NCI-H69 (cell line): ENCODE measurements at regions not wholly inside any gene's neighbourhood (a gene's known extent, or its start where the extent isn't known, plus 50 kb on each side); places are given as distances from the start of the nearest gene placed in this dataset.
"Not testable (repeated sequence)": the region's sequence is repeated elsewhere in the genome, so short reads cannot be mapped to it uniquely, and the experiment has no call there.

Experiments
- DNase-seq: peaks from one replicate; lab custom pipeline; 2025; lab: John Stamatoyannopoulos, UW

DNA sequence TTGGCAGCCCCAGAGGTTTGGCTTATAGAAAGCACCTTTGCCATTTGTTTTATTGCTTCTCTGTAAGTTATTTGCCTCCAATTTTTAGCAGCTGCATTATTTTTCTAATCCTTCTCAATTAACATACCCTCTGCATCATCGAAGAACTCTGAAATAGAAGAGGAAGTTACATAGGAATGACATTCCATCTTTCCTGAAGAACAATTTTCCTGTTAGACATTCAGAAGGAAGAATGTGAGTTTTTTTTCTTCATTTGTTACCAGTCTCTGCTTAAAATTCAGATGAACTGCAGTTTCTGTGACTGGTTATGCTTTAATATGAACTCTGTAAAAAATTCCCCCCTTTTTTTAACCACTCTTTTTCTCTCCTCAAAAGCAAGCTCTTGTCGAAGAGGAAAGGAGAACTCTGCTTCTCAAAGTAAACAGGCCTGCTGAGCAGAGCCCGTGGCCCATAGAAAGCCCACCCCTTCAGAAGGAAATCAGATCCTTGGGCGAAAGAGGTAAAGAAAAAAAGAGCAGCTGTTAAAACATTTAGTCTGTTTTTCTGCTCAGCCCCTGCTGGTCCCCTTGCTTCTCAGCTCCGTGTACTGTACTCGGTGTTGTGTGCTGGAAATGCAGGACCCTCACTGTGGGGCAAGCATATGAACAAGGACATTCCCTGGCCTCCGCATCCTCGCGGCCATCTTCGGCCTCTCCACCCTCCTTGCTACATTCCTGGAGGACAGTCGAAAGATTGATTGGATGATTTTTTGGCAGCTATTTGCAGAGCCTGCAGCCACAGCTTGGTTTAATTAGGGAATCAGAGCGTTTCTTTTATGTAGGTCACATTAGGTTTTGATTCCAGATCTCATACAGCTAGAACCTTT is 164.4 kb upstream of the LRIG3 start:
- peak; percentile 94 for DNase-seq

DNA sequence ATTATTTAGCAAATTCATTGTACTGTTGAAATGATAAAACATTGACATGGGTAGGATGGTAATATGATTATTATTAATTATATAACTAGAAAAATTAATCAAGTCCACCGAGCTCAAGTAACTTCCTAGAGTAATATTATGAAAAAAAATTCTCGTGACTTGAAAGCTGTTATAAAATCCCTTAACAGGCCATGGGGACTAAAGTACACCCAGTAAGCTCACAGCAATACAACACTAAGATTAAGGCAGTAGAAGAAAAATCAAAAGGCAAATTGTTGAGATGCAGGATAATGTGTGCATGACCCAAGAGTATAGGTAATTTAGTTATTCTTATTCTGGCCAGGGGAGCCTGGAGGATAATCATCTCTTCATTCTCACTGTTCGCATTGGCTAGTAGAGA is 162.6 kb upstream of the LRIG3 start:
- no peak for DNase-seq

DNA sequence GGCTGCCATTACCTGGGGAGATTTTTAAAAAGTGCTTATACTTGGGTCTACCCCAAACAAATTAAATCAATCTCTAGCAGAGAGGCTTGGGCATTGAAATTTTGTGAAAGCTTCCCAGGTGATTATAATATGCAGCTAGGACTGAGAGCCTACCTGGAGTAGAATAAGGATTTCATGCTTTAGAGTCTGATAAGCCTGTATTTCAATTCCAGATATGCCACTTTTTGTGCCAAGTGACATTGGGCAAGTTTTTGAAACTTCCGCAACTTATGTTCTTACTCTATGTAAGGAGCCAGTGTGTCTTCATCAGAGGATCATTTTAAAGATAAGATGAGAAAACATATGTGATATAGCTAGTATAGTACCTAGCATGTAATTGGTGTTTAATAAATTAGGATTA is 159.8 kb upstream of the LRIG3 start:
- DNase-seq: no peak

DNA sequence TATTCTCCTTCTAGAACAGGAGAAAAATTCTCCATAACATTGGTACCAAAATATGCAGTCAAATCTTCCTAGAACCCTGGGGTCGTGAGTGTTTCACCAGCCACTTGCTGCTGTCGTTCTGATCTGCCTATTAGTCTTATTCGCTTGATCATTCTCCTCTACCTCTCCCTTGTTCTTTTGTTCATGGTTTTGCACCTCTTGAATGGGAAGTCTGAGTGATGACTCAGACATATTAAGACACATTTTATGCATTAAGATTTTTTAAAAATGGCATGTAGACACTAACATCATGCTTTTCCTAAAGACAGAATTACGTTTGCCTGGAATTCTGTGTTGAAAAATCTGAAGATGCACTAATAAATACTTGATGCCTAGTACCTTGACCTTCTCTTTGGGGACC is 159.2 kb upstream of the LRIG3 start:
- DNase-seq: no peak

DNA sequence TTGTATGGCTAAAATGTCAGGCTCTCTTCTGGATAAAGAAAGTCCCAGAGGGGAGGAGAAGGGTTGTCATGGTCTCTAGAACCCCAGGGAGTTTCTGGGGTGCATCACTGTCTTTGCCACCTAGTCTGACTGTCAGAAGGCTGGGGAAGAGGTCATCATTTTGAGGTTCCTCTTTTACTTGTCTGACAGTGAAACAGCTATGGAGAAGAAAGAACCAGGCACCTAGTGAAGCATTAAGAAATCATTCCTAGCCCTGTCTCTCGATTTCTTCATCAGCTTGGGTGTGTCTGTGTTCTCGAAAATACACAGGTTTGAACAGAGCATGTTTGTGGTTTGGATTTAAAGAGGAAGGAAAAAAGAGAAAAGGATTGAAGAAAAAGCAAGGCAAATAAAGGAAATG is 158.7 kb upstream of the LRIG3 start:
- DNase-seq: no peak

DNA sequence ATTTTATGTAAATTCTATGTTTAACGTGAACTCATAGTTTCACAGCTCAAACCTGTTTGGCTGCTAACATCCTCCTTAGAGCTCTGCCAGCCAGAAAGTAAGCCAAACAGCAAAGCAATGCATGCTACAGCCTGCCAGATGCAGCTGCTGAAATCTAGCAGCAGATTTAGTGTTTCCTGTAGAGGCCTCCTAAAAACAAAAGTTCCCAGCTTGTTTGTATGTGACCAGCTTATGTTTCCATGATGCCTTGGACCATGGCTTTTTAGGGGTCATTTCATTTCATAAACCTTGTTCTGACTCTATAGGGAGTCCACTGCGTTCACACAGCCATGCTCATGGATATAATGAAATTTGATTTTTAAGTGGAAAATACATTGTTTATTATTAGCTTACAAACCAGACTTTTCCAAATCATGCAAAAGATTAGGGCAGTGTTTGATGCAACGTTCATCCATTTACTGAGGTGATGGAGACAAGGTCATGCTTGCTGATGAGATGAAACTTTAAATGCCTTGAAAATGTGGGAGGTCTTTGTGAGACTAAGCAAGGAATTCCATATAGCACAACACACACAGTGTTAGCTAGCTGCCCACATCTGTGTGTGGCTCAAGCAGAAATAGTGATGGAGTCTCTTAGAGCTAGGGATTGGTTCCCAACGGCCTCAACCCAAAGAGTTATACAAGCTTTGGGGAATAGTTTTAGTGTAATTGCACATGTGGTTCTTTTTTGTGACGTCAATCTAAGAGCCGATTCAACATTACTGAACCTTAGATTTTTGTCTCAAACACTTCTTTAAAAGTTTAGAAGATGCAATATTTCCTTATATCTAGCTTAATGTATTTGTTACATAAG is 157.5 kb upstream of the LRIG3 start:
- peak; percentile 23 for DNase-seq

DNA sequence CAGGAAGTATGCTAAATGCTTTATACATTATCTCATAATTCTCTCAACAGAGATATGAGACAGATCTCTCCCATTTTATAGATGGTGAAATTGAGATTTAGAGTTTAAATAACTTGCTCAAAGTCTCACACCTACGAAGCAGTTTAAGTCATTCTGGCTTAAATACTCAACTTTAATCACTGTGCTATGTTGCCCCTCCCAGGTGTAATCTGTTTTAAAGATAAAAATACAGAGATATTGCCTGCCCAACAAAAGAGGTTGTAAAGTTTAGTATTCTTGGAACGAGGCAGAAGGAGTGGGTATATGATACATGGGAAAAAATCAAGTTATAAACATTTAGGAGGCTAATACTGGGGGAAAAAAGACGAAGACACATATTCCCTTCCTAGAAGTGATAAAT is 156.8 kb upstream of the LRIG3 start:
- DNase-seq: no peak

DNA sequence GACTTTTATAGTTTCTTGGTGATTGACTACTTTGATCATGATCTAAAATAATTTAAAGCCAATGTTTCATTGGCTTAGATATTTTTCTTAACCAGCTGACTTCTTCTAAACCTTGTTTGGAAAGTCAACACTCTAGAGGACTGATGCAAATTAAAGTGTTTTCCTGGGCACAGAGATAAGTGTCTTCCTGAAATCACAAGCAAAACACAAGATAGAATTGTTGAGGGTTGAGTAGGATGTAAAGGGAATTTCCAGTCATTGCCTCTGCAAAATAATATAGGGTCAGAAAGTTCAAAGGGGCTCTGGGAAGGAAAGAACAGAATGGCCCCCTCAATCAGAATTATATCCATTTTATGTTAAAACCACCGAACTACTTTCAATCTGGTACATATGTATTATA is 156.3 kb upstream of the LRIG3 start:
- no peak for DNase-seq

DNA sequence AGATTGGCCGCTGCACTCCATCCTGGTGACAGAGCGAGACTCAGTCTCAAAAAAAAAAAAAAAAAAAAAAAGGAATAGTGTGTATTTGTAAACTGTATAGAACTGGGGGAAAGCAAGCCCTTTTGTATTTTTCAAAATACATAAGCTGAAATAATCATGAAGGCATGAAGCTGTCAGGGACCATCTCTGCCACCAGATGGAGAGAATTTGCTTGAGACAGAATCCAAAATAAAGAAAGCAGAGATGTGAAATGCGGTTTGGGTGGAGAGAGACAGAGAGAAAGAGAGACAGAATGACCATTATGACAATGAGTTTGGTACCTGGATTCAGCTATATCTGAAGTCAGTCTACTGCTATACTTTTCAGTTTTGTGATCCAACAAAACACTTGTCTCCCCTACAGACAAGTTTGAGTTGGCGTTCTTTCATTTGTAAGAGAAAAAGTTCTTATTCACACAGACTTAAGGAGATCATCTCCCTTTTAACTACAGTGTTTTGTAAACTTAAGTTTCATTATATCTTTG is 155.7 kb upstream of the LRIG3 start:
- DNase-seq: no peak

DNA sequence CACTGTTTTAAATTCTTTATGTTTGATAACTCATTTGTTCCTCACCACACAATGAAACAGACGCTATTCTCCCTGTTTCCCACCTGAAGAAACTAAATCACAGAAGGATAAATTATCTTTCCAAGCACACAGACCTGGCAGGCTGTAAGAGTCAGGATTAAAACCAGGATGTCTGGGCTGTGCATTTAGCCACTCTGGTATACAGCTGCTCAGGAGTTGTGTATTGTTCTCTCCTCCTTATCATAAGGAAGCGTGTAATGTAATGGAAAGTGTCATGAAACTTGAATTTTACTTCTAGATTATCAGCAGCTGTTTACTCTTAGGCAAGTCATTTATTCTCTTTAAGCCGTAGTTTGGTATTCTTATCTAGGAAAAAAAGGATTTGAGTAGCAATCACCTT is 154.8 kb upstream of the LRIG3 start:
- DNase-seq: peak; percentile 23

DNA sequence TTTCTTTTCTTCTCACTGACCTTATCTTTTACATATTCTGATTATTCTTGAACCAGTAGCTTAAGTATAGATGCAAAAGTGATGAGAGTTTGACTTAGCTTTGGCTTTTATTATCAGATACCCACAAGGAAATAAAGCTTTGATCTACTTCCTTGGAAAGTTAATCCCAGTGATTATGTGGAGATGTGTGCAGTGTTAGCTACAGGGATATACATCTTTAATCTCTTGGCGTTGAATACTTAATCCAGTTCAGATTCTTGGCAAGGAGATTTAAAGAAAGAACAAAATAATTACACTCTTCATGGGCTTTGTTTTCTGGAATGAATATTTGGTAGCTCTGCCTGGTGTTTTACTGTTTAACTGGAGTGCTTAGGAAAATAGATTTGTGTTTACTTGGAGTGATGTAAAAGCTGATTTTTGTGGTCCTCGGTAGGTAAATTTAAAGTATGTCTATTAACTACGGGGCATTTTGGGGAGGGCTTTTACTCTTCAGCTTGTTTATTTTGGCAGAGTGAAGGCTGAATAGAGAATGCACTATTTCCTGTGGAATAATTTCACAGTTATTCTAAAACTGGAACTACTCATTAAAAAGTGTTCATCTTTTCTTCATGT is 150.1 kb upstream of the LRIG3 start:
- peak; percentile 67 for DNase-seq

DNA sequence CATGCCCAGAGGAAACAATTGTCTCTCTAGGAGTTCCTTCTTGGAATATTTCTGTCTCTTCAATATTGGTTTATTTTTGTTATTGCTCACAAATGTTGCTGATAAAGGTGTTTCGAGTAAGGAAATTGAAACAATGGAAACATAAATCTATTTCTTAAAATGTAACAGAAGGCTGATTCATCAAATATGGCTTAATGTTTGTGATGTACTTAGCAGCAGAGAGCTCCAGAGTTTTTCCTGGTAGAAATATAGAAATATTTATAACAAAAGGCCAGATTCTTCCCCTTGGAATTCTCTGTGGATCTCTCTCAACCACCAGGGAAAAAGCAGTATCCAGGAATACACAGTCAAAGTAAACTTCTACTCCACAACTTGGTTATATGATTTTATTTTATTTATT is 149.2 kb upstream of the LRIG3 start:
- no peak for DNase-seq

DNA sequence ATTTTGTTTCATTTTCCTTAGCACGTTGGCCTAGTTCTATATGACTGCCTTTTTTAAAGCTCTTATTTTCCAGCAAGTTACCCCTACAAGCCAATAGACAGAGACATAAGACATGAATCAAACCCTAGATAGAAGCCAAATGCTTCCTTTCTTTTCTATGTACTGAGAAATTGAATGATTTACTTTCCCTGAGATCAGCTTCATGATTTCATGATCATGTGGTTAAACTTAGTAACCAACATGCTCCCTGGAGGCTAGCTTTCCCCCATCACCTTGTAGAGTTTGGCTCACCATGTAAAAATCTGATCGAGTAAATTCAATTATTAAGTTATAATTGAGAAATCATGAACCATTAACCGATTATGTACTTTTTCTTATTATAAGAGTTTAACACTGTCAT is 148.1 kb upstream of the LRIG3 start:
- peak; percentile 30 for DNase-seq

DNA sequence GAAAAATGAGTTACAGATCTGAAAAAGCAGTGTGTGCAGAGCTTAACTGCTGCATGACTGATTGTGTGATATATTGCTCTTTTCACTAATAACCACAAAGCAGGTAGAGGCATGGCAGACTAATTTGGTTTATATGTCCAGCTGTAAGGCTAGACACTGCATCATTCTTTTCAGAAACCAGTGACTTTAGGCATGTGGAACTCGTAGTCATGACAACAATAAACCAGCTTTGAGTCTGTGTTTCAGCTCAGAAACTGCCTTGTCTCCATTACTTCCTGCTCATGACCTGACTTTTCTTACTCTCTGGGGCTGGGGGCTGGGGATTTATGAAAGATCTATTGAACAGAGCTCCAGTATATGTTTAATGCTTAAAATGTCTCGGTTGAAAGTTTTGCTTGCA is 146.8 kb upstream of the LRIG3 start:
- DNase-seq: peak; percentile 92

DNA sequence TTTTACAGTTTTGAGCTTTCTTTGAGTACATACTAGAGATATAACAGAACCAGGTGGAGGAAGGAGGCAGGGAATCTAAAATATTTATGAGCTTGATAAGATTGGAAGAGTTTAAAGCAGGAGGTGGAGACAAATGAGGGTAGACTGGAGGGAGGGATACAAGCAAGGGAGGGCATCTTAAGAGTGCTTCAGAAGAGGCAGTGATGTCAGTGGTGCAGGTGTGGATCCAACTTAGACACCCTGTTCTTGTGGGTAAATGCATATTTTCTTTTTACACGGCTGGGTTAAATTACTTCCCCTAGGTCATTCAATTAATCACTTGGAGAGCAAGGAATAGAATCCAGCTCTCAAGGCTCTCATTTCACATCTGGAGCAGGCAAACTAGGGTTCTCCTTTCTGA is 146.1 kb upstream of the LRIG3 start:
- peak; percentile 77 for DNase-seq

DNA sequence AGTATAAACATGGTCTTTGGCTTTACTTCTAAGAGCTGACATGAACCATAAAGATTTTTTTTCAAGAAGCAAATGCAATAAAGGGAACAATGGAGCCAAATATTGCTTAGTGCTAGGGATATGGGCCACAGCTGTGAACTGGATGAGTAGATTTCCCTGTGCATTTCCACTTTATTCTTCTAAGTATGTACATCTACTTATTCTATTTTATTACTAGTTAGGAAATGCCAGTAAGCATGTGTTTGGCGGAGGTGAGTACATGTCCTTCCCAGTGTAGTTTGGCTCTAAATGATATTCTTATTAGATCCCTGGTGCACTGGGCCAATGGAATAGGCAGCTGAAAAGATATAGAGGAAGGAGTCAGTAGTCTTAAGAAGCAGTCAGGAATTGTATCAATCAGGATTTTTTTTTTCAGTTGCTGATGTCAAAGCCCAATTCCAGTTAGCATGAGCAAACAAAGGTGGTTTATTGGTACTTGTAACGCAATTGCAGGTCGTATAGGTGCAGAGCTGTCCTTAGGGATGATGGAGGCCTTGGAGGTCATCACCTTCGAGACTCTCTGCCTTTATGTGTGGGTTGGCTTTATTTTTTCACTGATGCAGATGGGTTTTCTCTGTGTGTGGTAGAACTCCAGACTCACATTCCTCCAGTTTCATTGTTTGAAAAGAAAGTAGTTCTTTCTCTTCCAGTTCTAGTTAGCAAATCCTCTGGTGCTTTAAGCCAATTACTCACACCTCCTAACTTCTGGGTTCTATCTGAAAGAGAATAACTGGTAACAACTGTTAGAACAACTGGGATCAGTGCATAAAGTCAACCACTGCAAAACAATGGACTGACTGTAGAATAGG is 139.0 kb upstream of the LRIG3 start:
- no peak for DNase-seq

DNA sequence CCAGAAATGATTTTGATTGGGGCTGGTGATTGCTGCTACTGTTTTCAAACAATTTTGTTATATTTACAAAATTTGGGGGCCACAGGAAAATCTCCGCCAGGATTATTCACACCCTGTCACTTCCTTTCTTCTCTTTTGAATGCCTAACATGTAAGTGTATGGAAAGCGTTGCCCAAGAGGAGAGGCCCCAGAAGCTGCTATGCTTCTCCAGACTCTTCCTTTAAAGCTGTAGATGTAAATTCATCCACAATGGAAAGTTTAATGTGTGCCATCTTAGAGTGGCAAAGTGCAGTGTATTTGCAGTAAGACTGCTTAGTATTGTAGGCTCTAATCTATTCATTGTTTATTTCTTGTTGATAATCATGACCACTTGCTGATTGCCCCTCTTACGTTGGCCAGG is 136.7 kb upstream of the LRIG3 start:
- no peak for DNase-seq

DNA sequence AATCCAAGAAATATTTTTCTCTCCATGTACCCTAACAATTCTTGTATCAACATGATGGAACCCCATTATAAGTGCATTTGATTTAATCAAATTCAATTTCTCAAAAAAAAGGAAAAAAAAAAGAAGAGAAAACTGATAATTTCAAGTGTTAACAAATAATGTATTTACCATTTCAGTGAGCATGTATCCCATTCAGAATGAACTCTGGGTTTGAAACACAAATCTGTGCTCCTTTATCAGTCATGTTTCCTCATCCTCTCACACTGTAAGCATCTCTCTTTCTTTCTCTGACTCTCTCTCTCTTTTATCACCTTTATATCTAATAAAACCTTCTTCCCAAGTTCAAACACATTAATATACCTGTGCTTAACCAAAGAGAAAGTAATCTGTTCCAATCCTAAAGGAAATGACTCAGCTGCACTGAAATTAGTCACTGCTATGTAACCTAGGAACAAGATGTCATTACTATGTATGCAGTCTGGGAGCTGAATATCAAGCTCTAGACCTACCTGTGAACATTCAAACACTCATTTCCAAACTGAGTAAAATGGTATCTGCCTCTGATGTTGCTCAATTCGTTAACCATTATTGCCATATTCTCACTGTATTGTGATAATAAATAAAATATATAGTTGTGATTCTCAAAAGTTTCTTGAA is 135.0 kb upstream of the LRIG3 start:
- peak; percentile 71 for DNase-seq

DNA sequence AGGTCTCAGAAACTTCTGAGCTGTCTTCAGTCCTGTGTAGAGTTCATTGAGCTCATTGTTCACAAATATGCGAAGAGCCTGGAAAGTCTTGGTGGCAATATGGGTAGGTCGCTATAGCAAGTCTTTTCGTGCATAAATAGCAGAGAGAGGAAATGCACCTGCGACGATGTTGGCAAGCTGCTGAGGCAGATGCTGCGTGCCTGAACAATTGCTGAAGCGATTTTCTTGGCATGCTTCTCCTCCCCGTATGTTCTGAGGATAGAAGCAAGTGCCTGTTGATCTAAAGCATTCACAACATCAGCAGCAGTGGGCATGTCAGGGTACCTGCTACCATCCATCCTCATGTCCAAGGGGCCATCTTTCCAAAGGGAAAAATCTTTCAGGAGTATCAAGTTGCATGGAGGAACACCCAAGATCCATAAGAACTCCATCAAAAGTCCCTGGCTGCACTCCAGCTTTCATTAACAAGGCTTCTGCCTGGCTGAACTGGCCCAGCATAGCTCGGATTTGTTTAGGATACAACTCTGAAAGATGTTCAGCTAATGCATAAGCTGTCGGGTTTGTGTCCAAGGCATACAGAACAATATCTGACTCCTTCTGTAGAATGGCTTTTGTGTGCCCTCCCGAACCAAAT is 133.1 kb upstream of the LRIG3 start:
- DNase-seq: not testable (repeated sequence)

DNA sequence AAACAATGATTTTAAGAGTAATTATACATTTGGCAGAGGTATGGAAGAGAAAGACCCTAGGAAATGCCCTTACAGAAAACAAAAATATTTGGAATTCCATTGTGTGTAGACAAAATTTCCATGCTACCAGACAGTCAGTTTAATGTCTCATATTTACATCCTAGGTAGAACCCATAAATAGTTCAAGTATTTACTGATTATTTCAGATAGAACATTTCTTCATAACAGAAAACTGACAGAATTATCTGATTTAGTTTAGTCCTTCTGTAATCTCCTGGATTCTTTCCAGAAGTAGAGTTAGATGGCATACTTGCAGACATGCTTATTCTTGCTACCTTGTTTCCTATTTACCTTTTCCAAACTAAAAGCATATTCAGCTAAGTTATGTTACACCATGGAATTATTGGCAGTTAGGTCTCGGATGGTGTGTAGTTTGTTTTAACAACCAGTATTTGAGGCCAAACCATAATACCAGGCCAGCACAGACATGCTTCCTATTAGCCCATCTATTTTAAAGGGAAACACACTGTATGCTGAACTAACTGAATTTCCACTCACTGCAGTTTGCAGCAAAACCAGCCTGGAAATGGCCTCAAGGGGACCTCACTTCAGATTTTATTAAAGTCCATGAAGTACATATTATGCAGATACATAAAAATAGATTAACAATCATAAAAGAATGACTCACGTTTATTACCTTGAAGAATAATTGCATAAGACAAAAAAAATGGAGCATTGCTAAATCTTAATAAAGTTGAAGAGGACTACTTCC is 126.6 kb upstream of the LRIG3 start:
- peak; percentile 21 for DNase-seq
